ENCODE measurements at regions not wholly inside any gene's neighbourhood (a gene's known extent, or its start where the extent isn't known, plus 50 kb on each side); places are given as distances from the start of the nearest gene placed in this dataset.

DNA sequence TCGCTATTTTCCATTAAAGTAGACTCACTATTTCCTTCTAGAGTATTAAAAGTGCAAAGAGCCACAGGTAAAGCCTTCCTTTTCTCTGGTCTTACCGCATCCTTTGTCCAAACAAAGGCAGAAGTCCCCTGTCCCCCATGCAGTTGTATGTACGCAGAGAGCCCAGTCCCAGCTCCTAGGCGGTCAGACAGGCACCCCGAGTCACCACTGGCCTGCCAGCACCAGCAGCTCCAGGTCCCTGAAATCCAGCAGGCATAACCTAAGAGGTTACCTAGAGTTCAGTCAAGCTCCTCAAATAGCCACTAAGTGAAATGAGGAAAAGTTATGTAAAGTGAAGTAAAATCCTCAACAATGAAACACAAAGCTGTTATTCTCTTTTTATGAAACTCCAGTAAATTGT lies 60.4 kb upstream of the TWIST2 start:
- TF ChIP-seq CTCF (IDR thresholded peaks at IDR 0.05; ENCODE audit: insufficient read depth, low read length, poor library complexity, severe bottlenecking) (no peak), EZH2phosphoT487 (conservative IDR thresholded peaks at IDR 0.05; ENCODE audit: low read length) (no peak)
